ENCODE measurements at regions not wholly inside any gene's neighbourhood (a gene's known extent, or its start where the extent isn't known, plus 50 kb on each side); places are given as distances from the start of the nearest gene placed in this dataset.
"Not testable (repeated sequence)": the region's sequence is repeated elsewhere in the genome, so short reads cannot be mapped to it uniquely, and the experiment has no call there.

DNA sequence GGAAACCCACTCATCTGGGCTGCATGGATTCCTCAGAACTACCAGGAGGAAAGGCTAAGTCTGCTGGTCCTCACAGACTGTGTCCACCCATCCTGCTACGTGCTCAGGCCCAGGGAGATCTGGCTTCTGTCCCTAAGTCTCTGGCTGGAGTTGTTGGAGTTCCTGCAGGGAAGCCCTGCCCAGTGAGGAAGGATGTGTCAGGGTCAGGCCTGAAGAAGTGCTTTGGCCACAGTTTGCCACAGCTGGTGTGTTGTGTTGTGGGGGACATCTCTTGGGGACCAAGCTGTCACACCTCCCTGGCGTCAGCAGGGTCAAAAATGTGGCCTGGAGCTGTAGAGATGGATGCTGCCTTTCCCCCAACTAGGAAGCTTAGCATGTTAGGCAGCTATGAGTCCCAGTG is 684.7 kb downstream of the METTL15 start:
- Mint-ChIP-seq H3K9me3 (peaks cover 13% of the 10 kb centered on the region), H3K4me3 (no peak overlapping the region), H3K36me3 (no peaks in the 10 kb centered on the region), H3K27me3 (no peaks in the 10 kb centered on the region), H3K27ac (no peak overlapping the region), H3K4me1 (ENCODE audit: low read depth) (no peaks in the 10 kb centered on the region)
- DNase-seq, result no peak
- CTCF ChIA-PET, result no interaction called here
- POLR2A ChIA-PET, result no interaction called here
- intact Hi-C loops (cut with micrococcal nuclease), result no loop called here

DNA sequence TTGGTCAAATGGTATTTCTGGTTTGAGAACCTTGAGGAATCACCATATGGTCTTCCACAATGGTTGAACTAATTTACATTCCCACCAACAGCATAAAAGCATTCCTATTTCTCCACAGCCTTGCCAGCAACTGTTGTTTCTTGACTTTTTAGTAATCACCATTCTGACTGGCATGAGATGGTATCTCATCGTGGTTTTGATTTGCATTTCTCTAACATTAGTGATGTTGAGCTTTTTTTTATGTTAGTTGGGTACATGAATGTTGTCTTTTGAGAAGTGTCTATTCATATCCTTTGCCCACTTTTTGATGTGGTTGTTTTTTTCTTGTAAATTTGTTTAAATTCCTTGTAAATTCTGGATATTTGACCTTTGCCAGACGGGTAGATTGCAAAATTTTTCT is 679.7 kb downstream of the METTL15 start:
- DNase-seq; H3K4me1 Mint-ChIP-seq (ENCODE audit: low read depth); H3K36me3 Mint-ChIP-seq; H3K4me3 Mint-ChIP-seq; CTCF ChIA-PET; H3K27me3 Mint-ChIP-seq; POLR2A ChIA-PET; H3K27ac Mint-ChIP-seq; intact Hi-C loops (cut with micrococcal nuclease): not testable (repeated sequence)
- H3K9me3 Mint-ChIP-seq, result peaks cover 23% of the 10 kb centered on the region

DNA sequence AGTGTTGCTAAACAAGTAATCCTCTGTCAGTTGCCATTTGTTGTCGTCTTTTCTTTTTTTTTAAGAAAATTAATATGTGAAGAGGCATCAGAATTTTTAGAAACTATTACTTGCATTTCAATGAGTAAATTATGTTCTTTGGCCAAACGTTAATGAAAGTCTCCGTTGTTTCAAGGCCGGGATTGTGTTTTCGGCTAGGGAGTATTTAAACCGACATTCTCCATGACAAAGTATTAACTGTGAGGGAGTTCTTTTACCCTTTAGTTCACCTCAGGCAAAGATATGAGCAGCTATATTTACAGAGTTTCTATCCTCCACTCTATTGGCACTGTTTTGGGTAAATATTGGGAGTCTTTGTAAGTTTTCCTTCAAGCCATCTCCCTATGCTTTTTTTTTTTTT is 668.9 kb downstream of the METTL15 start:
- no peaks in the 10 kb centered on the region for H3K27me3 Mint-ChIP-seq
- peaks cover 31% of the 10 kb centered on the region for H3K9me3 Mint-ChIP-seq
- no peaks in the 10 kb centered on the region for H3K4me1 Mint-ChIP-seq (ENCODE audit: low read depth)
- POLR2A ChIA-PET, result no interaction called here
- H3K36me3 Mint-ChIP-seq, result no peaks in the 10 kb centered on the region
- DNase-seq, result no peak
- H3K4me3 Mint-ChIP-seq, result no peak overlapping the region
- H3K27ac Mint-ChIP-seq, result no peak overlapping the region
- CTCF ChIA-PET, result no interaction called here
- intact Hi-C loops (cut with micrococcal nuclease), result no loop called here

DNA sequence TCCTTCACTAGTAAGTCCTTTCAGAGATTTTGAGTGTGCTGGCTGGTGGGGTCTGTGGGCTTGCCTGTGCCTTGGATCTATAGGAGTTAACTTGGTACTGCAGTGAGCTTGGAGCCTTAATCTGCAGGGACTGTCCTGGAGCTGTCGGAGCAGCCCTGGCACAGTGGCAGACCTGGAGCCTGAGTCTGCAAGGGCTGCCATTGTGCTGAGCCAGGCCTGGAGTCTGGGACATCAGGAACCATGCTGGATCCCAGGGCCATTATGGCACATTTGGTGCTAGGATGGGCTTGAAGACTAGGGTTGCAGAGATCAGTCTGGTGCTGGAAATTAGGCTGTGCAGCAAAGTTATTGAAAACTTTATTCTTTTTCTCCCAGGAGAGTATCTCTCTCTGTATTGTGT is 665.4 kb downstream of the METTL15 start:
- Mint-ChIP-seq H3K4me1 (ENCODE audit: low read depth) (no peaks in the 10 kb centered on the region), H3K27ac (no peak overlapping the region), H3K27me3 (no peaks in the 10 kb centered on the region), H3K4me3 (no peak overlapping the region), H3K9me3 (peaks cover 22% of the 10 kb centered on the region), H3K36me3 (no peaks in the 10 kb centered on the region)
- CTCF ChIA-PET, result no interaction called here
- POLR2A ChIA-PET, result no interaction called here
- intact Hi-C loops (cut with micrococcal nuclease), result no loop called here
- no peak for DNase-seq

DNA sequence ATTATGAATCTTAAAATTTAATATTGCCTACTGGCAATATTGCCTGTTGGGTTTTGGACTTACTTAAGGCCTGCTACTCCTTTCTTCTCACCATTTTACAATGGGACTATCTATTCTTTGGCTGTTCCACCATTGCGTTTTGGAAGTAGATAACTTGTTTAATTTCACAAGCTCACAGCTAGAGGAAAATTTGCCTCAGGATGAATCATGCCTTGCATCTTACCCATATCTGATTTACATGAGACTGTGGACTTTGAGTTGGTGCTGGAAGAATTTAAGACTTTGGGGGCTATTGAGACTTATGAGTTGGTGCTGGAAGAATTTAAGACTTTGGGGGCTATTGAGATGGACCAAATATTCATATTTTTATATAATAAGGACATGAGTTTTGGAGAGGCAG is 662.6 kb downstream of the METTL15 start:
- intact Hi-C loops (cut with micrococcal nuclease), result no loop called here
- no peak overlapping the region for H3K27ac Mint-ChIP-seq
- POLR2A ChIA-PET, result no interaction called here

DNA sequence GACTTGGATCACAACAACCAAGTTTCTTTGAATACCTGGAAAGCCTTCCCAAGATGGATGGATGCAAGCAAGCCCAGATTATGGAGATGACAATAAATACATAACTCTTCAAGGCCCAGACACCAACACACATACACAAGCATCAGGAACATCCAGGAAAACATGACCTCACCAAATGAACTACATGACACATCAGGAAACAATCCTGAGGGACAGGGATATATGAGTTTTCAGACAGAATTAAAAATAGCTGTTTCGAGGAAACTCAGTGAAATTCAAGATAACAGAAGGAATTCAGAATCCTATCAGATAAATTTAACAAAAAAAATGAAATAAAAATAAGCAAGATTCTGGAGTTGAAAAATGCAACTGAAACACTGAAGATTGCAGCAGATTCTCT is 659.4 kb downstream of the METTL15 start:
- intact Hi-C loops (cut with micrococcal nuclease), result no loop called here

More for the DNA sequence above, 662.6 kb downstream of the METTL15 start:
- H3K4me1 Mint-ChIP-seq (ENCODE audit: low read depth), result no peaks in the 10 kb centered on the region
- CTCF ChIA-PET, result no interaction called here
- DNase-seq, result no peak
- no peaks in the 10 kb centered on the region for H3K36me3 Mint-ChIP-seq
- no peak overlapping the region for H3K4me3 Mint-ChIP-seq
- H3K27me3 Mint-ChIP-seq, result no peaks in the 10 kb centered on the region
- H3K9me3 Mint-ChIP-seq, result peaks cover 22% of the 10 kb centered on the region

DNA sequence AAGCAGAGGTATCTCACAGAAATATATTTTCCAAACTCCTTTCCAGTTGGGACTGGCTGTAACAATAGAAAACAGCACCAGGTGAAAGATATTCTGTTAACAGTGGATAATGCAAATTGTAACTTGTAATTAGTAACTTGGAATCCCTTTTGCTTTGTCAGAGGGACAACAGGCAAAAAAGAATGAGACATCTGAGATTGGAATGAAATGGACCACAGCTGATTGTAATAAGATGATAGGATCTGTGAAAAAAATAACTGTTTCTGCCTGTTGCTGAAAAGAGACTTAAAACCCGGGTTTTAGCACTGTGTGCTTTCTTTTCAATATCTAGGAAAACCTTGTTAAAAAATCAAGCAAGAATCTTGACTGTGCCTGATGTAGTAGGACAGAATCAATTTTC is 655.7 kb downstream of the METTL15 start:
- H3K27me3 Mint-ChIP-seq, result no peaks in the 10 kb centered on the region
- ChIA-PET POLR2A (no interaction called here), CTCF (no interaction called here)
- no peak overlapping the region for H3K4me3 Mint-ChIP-seq
- peaks cover 13% of the 10 kb centered on the region for H3K9me3 Mint-ChIP-seq
- H3K27ac Mint-ChIP-seq, result no peak overlapping the region
- H3K4me1 Mint-ChIP-seq (ENCODE audit: low read depth), result no peaks in the 10 kb centered on the region
- intact Hi-C loops (cut with micrococcal nuclease), result no loop called here
- no peaks in the 10 kb centered on the region for H3K36me3 Mint-ChIP-seq
- DNase-seq, result no peak

More for the DNA sequence above, 659.4 kb downstream of the METTL15 start:
- no peak overlapping the region for H3K4me3 Mint-ChIP-seq
- CTCF ChIA-PET, result no interaction called here
- H3K36me3 Mint-ChIP-seq, result no peaks in the 10 kb centered on the region
- no peaks in the 10 kb centered on the region for H3K4me1 Mint-ChIP-seq (ENCODE audit: low read depth)
- POLR2A ChIA-PET, result no interaction called here
- no peaks in the 10 kb centered on the region for H3K27me3 Mint-ChIP-seq
- H3K9me3 Mint-ChIP-seq, result peaks cover 16% of the 10 kb centered on the region
- H3K27ac Mint-ChIP-seq, result no peak overlapping the region
- no peak for DNase-seq

DNA sequence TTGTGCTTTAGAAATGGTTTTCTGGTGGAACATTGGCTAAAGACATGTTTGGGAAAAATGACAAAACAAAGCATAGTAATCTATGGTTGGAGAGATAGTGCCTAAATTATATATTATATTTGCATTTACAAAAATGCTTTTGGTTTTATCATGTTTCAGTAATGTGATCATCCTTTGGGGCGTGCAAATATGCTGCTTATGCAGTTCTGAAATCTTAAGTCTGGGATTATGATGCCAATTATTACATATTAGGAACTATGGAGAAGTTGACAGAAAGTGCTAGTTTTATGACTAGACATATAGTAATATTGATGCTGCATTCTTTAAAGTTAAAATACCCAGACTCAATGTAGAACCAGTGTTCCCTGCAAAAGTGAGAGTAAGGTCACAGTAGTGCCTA is 655.0 kb downstream of the METTL15 start:
- Mint-ChIP-seq H3K27me3 (no peaks in the 10 kb centered on the region), H3K4me1 (ENCODE audit: low read depth) (no peaks in the 10 kb centered on the region), H3K9me3 (peaks cover 13% of the 10 kb centered on the region), H3K36me3 (no peaks in the 10 kb centered on the region), H3K4me3 (no peak overlapping the region), H3K27ac (no peak overlapping the region)
- ChIA-PET POLR2A (no interaction called here), CTCF (no interaction called here)
- no peak for DNase-seq
- intact Hi-C loops (cut with micrococcal nuclease), result no loop called here

DNA sequence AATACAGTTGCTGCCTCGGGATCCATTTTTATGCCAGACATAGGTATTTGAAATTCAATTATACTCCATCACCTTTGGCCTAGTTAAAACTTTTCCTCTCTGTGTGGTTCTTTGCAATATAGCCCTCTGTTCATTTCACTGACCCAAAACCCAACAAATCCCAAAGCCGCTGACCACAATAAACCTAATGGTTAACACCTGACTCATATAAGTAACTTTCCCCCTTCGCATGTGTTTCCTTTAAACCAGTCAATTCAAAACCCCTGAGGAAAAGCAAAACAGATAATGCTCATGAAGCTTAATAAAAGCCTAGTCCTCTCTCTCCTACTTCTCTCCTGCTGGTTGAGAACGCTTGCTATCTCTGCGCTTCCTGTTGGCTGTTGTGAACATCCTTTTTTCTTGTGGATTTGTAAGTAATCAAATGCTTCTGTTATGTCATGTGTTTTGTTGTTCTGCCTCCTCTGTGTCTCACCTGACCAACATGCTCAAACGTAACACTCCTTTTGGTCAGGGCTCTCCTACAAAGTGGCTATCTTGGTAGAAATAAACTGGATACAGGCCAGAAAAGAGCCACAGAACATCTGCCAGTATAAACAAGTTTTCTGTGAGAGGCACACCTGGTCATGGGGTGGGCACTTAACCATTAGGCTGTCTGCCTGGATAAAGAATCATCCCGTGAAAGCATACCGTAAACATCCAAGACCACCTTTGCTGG is 652.6 kb downstream of the METTL15 start:
- no peak overlapping the region for H3K27ac Mint-ChIP-seq
- no peaks in the 10 kb centered on the region for H3K27me3 Mint-ChIP-seq
- CTCF ChIA-PET, result no interaction called here
- intact Hi-C loops (cut with micrococcal nuclease), result no loop called here
- POLR2A ChIA-PET, result no interaction called here
- H3K9me3 Mint-ChIP-seq, result peaks cover 13% of the 10 kb centered on the region
- DNase-seq, result no peak
- H3K4me3 Mint-ChIP-seq, result no peak overlapping the region
- H3K4me1 Mint-ChIP-seq (ENCODE audit: low read depth), result no peaks in the 10 kb centered on the region
- H3K36me3 Mint-ChIP-seq, result no peaks in the 10 kb centered on the region

DNA sequence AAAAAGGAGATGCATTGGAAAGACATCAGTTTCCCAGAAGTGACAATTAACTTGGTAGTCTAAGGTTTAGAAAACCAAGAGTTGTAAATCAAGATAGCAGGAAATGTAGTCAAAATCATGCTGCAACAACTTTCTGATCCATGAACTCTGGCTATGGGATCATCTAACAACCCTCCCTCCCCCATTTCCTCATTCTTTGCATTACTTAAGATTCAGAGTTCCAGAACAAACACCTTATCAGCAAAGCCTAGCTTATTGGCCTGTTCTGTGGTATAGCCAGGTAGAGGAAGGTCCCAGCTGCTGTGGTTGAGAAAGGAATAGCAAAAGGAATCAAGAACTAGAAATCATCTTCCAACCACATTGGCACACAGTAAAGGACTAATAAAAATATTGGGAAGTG is 651.1 kb downstream of the METTL15 start:
- no peak for DNase-seq
- POLR2A ChIA-PET, result no interaction called here
- Mint-ChIP-seq H3K27ac (no peak overlapping the region), H3K4me3 (no peak overlapping the region), H3K27me3 (no peaks in the 10 kb centered on the region), H3K9me3 (peaks cover 6% of the 10 kb centered on the region), H3K4me1 (ENCODE audit: low read depth) (no peaks in the 10 kb centered on the region), H3K36me3 (no peaks in the 10 kb centered on the region)
- intact Hi-C loops (cut with micrococcal nuclease), result no loop called here
- CTCF ChIA-PET, result no interaction called here

DNA sequence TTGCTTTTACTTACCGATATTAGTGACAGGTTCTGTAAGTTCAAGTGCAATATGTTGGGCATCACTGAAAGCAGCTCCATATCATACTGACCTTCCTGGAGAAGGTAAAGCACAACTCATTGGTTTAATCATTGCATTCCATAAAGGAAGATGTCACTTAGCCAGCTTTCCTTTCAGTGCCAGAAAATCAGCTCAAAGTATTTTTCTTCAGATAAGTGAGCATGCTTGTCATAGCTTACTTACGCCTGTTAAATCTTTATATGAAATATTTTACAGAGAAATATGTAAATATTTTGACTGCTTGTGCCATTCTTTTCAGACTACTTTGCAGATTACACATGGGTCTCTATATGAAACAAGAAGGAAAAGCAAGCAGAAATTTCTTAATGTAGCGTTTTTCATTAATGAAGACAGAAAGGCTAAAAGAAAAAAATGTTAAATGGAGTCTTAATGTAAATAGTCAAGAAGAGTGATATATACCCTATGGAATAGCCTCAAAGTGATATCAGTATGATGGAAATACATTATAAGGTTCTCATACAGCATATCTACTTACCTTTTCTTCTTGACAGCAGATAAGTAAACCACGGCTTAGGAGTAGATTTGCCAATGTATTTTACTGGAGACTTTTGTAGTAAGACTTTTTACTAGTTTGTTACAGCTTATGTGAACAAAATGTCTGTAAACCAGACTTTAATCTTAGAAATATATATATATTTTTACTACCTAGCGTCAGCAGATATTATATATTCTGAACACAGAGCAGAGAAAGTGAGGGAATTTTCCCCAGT is 649.7 kb downstream of the METTL15 start:
- Mint-ChIP-seq H3K27me3 (no peaks in the 10 kb centered on the region), H3K4me1 (ENCODE audit: low read depth) (no peaks in the 10 kb centered on the region), H3K9me3 (peaks cover 6% of the 10 kb centered on the region), H3K36me3 (no peaks in the 10 kb centered on the region), H3K27ac (no peak overlapping the region), H3K4me3 (no peak overlapping the region)
- no peak for DNase-seq
- intact Hi-C loops (cut with micrococcal nuclease), result no loop called here
- ChIA-PET POLR2A (no interaction called here), CTCF (no interaction called here)

DNA sequence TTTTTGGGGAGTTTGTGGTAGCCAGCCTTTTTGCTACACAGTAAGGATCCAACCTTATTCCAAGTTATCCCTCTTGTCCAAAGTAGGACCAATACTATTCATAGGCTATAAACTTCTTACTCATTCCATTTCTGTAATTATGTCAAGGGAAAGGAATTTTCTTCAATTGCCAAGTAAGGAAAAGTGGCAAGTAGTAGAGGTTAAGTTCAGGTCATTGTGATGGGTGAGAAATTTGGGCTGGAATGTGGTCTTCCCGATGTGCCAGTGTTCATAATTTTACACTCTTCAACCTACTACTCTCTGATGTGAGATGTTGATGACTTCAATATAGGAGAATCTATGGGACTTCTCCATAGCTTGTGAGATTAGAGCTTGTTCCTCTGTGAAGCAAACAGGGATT is 648.8 kb downstream of the METTL15 start:
- ChIA-PET CTCF (no interaction called here), POLR2A (no interaction called here)
- H3K4me1 Mint-ChIP-seq (ENCODE audit: low read depth), result no peaks in the 10 kb centered on the region
- H3K36me3 Mint-ChIP-seq, result no peaks in the 10 kb centered on the region
- H3K4me3 Mint-ChIP-seq, result no peak overlapping the region
- intact Hi-C loops (cut with micrococcal nuclease), result no loop called here
- H3K27me3 Mint-ChIP-seq, result no peaks in the 10 kb centered on the region
- peaks cover 6% of the 10 kb centered on the region for H3K9me3 Mint-ChIP-seq
- no peak overlapping the region for H3K27ac Mint-ChIP-seq
- DNase-seq, result no peak

DNA sequence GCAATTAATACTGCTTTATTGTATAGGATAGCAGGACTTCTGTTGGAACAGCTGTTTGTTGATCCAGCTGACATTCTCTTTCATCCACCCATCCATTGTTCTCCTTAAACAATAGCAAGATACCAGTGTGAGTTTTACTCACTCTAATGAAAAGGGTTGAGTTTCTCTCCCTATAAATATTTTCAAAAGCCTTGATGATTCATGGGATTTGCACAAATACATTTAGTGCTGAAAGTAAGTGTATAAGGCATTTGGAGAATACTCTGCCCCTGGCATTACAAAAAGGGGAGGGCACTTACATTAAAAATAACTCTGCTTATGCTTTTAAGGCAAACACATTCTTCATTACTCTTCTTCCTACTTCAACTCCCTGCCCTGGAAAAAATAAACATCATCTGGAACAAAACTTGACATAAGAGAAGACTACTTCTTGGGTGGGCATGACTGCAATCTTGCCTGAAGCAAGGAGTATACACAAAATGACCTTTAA is 634.9 kb downstream of the METTL15 start:
- ChIA-PET POLR2A (no interaction called here), CTCF (no interaction called here)
- no peak overlapping the region for H3K27ac Mint-ChIP-seq
- peaks cover 11% of the 10 kb centered on the region for H3K9me3 Mint-ChIP-seq
- no peak overlapping the region for H3K4me3 Mint-ChIP-seq
- no peak for DNase-seq
- H3K4me1 Mint-ChIP-seq (ENCODE audit: low read depth), result no peaks in the 10 kb centered on the region
- intact Hi-C loops (cut with micrococcal nuclease), result no loop called here
- no peaks in the 10 kb centered on the region for H3K36me3 Mint-ChIP-seq
- no peaks in the 10 kb centered on the region for H3K27me3 Mint-ChIP-seq
